Naive thymus-derived CD4-positive, alpha-beta T cell (primary cell): ENCODE measurements at regions not wholly inside any gene's neighbourhood (a gene's known extent, or its start where the extent isn't known, plus 50 kb on each side); places are given as distances from the start of the nearest gene placed in this dataset.

ENCODE experiments used
- ATAC-seq: fragments of 150-1000 bp; cut with Tn5 transposase; 2 replicates; pipeline ENCODE4 v1.10.0; 2021; ENCODE audit warnings: mild to moderate bottlenecking, moderate library complexity
- CTCF ChIA-PET: fragments of 350-600 bp; sonication (Branson Sonifier 250); formaldehyde crosslinking; loops from one replicate; lab custom pipeline; 2021; ENCODE audit warnings: antibody characterized with exemption; lab: Charles Lee
- POLR2A ChIA-PET: fragments of 350-600 bp; sonication (Branson Sonifier 250); formaldehyde crosslinking; loops from one replicate; lab custom pipeline; 2021; ENCODE audit warnings: antibody characterized with exemption, inconsistent platforms; lab: Charles Lee
- DNase-seq, 9 donors: peaks; one replicate each; pipeline versions ENCODE4 v3.0.0 to v3.0.0-alpha.2; 2020 to 2022; ENCODE audit warnings: mixed read lengths in 1 of 9
- H3K27ac ChIP-seq: one replicate; pipeline ENCODE4 v1.7.0; 2013; ENCODE audit warnings: mild to moderate bottlenecking, low read depth, low read length, moderate library complexity
- H3K27me3 ChIP-seq, 2 donors: one replicate each; pipeline ENCODE4 v1.7.0; 2013; ENCODE audit warnings: low read length in 2 of 2, mild to moderate bottlenecking in 2 of 2, moderate library complexity in 2 of 2; ENCODE audit not compliant: control insufficient read depth in 2 of 2, insufficient read depth in 2 of 2
- H3K36me3 ChIP-seq, 3 experiments: 1 replicate in 2 of 3; 2 replicates in 1 of 3; pipeline ENCODE4 v1.7.0; 2013; ENCODE audit warnings: low read length in 3 of 3, mild to moderate bottlenecking in 3 of 3, moderate library complexity in 1 of 3; ENCODE audit not compliant: insufficient read depth in 3 of 3, control insufficient read depth in 2 of 3
- H3K4me1 ChIP-seq, 2 donors: one replicate each; pipeline ENCODE4 v1.7.0; 2013; ENCODE audit warnings: low read length in 2 of 2, mild to moderate bottlenecking in 2 of 2, moderate library complexity in 1 of 2; ENCODE audit not compliant: control insufficient read depth in 2 of 2, insufficient read depth in 2 of 2
- H3K4me3 ChIP-seq: 2 replicates; pipeline ENCODE4 v1.7.0; 2013; ENCODE audit warnings: mild to moderate bottlenecking, low read length
- H3K9me3 ChIP-seq, 3 experiments: 1 replicate in 2 of 3; 2 replicates in 1 of 3; pipeline ENCODE4 v1.7.0; 2013; ENCODE audit warnings: low read length in 3 of 3; ENCODE audit not compliant: control insufficient read depth in 2 of 3
- H3K27ac Mint-ChIP-seq, 9 donors: one replicate each; pipeline ENCODE4 v1.8.0; 2020 to 2022; ENCODE audit warnings: mixed read lengths in 9 of 9, mild to moderate bottlenecking in 8 of 9, moderate library complexity in 5 of 9, inconsistent platforms in 2 of 9
- H3K27me3 Mint-ChIP-seq, 5 donors: one replicate each; pipeline ENCODE4 v1.8.0; 2021 to 2022; ENCODE audit warnings: mixed read lengths in 5 of 5, mild to moderate bottlenecking in 1 of 5
- H3K36me3 Mint-ChIP-seq, 5 donors: one replicate each; pipeline ENCODE4 v1.8.0; 2020 to 2022; ENCODE audit warnings: mixed read lengths in 5 of 5, mild to moderate bottlenecking in 3 of 5, inconsistent platforms in 1 of 5
- H3K4me1 Mint-ChIP-seq, 7 donors: one replicate each; pipeline ENCODE4 v1.8.0; 2020 to 2022; ENCODE audit warnings: mixed read lengths in 7 of 7, mild to moderate bottlenecking in 3 of 7, inconsistent platforms in 1 of 7
- H3K4me3 Mint-ChIP-seq, 10 donors: one replicate each; pipeline ENCODE4 v1.8.0; 2020 to 2022; ENCODE audit warnings: mild to moderate bottlenecking in 10 of 10, mixed read lengths in 10 of 10, moderate library complexity in 6 of 10, inconsistent platforms in 2 of 10
- H3K9me3 Mint-ChIP-seq, 11 donors: one replicate each; pipeline ENCODE4 v1.8.0; 2020 to 2022; ENCODE audit warnings: mixed read lengths in 11 of 11, mild to moderate bottlenecking in 4 of 11, inconsistent platforms in 1 of 11, moderate library complexity in 1 of 11
- intact Hi-C, 2 donors: fragments of 100-400 bp; cut with micrococcal nuclease; formaldehyde crosslinking; loops; one replicate each; pipeline ENCODE4 v1.15.1; 2023

DNA sequence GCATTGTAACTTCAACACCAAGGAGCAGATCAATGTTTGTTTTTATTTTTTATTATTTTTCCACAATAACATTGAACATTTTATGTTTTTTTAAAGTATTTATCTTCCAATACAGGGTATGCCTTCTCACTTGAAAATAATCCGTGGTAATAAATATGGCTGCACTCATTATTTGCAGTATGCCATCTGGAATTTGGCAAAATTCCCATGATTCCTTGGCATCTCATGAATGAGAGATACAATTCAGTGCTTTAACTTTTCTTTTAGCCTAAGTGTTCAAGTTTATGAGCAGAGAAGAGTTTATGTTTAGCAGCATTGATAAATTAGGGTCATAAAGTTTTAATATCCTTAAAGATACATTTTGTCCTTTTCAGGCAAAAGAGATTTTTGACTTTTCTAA is 1109.6 kb upstream of the ATXN8OS start:
- ATAC-seq (no peak), DNase-seq (no peak)
- Mint-ChIP-seq H3K4me1 (no peaks in the 10 kb centered on the region), H3K27me3 (no peaks in the 10 kb centered on the region), H3K36me3 (peaks cover 0 to 5% (median 0%) of the 10 kb centered on the region in 5 donors), H3K4me3 (no peak overlapping the region), H3K9me3 (peaks cover 6 to 35% (median 16%) of the 10 kb centered on the region in 11 donors), H3K27ac (no peak overlapping the region)
- intact Hi-C loops: no loop called here
- Histone ChIP-seq H3K27me3 (no peaks in the 10 kb centered on the region), H3K36me3 (no peaks in the 10 kb centered on the region), H3K27ac (no peak overlapping the region), H3K9me3 (peaks cover 0 to 4% (median 0%) of the 10 kb centered on the region in 3 experiments), H3K4me3 (no peak overlapping the region), H3K4me1 (no peaks in the 10 kb centered on the region)
- POLR2A ChIA-PET: no interaction called here
- CTCF ChIA-PET: no interaction called here

DNA sequence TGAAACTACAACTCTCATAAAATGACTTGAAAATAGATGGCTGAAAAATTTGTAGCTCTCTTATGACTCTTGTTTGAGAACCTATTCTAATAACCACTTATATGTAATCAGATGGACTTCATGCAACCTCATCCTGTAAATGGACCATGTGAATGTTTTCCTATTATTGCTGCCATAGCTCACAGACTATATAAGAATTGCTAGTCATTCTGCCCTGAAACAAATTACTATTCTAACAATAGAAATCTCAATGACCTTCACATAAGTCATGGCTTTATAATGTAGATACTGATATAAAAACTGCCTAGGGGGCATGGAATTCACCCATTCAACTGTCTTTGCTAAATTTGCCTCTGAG is 1111.0 kb upstream of the ATXN8OS start:
- Histone ChIP-seq H3K27ac (no peak overlapping the region), H3K9me3 (peaks cover 0 to 4% (median 0%) of the 10 kb centered on the region in 3 experiments), H3K4me1 (no peaks in the 10 kb centered on the region), H3K27me3 (no peaks in the 10 kb centered on the region), H3K4me3 (no peak overlapping the region), H3K36me3 (no peaks in the 10 kb centered on the region)
- ATAC-seq (no peak), DNase-seq (no peak)
- Mint-ChIP-seq H3K4me1 (no peaks in the 10 kb centered on the region), H3K4me3 (no peak overlapping the region), H3K27ac (no peak overlapping the region), H3K27me3 (no peaks in the 10 kb centered on the region), H3K36me3 (peaks cover 0 to 5% (median 0%) of the 10 kb centered on the region in 5 donors), H3K9me3 (peaks cover 4 to 23% (median 13%) of the 10 kb centered on the region in 11 donors)
- ChIA-PET POLR2A (no interaction called here), CTCF (no interaction called here)
- intact Hi-C loops: no loop called here

DNA sequence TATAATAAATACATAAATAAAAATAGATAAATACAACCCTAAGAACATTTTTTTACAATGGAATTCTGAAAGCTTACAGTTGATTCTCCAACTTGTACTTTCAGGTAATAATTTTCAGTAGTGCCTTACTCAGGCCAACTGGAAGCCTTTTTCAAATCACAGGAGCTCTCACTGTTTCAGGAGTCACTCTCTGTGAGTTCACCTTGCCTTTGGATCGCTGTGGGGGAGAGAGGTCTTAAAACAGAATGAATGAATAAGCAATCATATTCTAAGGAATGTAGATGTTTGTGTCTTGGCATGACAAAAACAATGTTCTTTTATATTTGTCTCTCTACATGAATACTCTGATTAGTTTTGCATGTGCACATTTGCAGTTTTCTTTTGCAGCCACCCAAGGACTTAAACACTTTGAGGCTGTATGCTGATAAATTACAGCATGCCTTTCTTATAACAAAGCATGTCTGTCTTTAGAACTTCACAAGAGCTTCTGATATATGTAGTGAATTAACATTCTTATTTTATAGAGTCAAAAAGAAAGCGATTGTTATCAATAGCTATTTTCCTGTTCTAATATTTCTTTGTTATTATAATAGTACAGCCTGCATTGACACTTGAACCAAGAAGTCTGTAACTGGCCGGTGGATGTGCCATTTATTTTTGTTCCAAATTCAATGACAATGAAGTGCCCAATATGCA is 1111.5 kb upstream of the ATXN8OS start:
- no peaks in the 10 kb centered on the region for H3K27me3 ChIP-seq
- no peaks in the 10 kb centered on the region for H3K4me1 ChIP-seq
- no peak overlapping the region for H3K27ac ChIP-seq
- intact Hi-C loops: no loop called here
- no peak overlapping the region for H3K4me3 ChIP-seq
- H3K4me1 Mint-ChIP-seq: no peaks in the 10 kb centered on the region
- H3K9me3 Mint-ChIP-seq: peaks cover 4 to 21% (median 12%) of the 10 kb centered on the region in 11 donors
- no peak overlapping the region for H3K4me3 Mint-ChIP-seq
- POLR2A ChIA-PET: no interaction called here
- H3K36me3 ChIP-seq: no peaks in the 10 kb centered on the region
- H3K9me3 ChIP-seq: peaks cover 0 to 4% (median 0%) of the 10 kb centered on the region in 3 experiments
- H3K27ac Mint-ChIP-seq: no peak overlapping the region
- peaks cover 0 to 5% (median 0%) of the 10 kb centered on the region in 5 donors for H3K36me3 Mint-ChIP-seq
- CTCF ChIA-PET: no interaction called here
- no peak for ATAC-seq
- no peaks in the 10 kb centered on the region for H3K27me3 Mint-ChIP-seq
- DNase-seq: no peak

DNA sequence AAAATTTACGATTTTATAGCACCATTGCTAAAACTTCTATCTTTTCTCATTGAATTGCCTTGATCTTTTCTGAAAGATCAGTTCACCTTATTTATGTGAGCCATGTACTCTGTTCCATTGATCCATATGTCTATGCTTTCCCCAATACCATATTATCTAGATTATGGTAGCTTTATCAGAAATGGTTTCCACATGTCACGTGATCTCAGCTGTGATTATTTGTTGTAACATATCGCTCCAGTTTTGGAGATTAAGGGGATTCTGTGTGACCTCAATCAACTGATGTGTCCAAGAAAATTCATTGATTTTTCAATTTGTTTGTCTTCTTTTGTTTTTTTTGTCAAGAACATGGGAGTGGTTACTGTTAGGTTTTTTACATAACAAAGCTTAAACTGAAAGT is 1114.5 kb upstream of the ATXN8OS start:
- Histone ChIP-seq H3K36me3 (no peaks in the 10 kb centered on the region), H3K4me3 (no peak overlapping the region), H3K27me3 (no peaks in the 10 kb centered on the region), H3K4me1 (no peaks in the 10 kb centered on the region), H3K9me3 (no peaks in the 10 kb centered on the region), H3K27ac (no peak overlapping the region)
- no peaks in the 10 kb centered on the region for H3K36me3 Mint-ChIP-seq
- no peaks in the 10 kb centered on the region for H3K27me3 Mint-ChIP-seq
- H3K4me1 Mint-ChIP-seq: no peaks in the 10 kb centered on the region
- no peak overlapping the region for H3K27ac Mint-ChIP-seq
- H3K9me3 Mint-ChIP-seq: peaks cover 0 to 11% (median 2%) of the 10 kb centered on the region in 11 donors
- H3K4me3 Mint-ChIP-seq: no peak overlapping the region
- POLR2A ChIA-PET: no interaction called here
- intact Hi-C loops: no loop called here
- ATAC-seq (no peak), DNase-seq (no peak)
- CTCF ChIA-PET: no interaction called here

DNA sequence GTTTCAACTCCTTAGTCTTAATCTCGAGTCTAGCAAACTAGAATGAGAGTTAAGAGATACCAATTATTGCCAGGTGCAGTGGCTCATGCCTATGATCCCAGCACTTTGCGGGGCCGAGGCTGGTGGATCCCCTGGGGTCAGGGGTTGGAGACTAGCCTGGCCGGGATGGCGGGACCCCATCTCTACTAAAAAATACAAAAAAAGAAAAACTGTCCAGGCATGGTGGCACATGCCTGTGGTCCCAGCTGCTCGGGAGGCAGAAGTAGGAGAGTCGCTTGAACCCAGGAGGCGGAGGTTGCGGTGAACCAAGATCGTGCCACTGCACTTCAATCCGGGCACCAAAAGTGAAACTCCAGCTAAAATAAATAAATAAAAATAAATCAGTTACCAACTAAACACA is 1119.5 kb upstream of the ATXN8OS start:
- Histone ChIP-seq H3K4me3 (no peak overlapping the region), H3K36me3 (no peaks in the 10 kb centered on the region), H3K27ac (no peak overlapping the region), H3K27me3 (no peaks in the 10 kb centered on the region), H3K4me1 (no peaks in the 10 kb centered on the region), H3K9me3 (no peaks in the 10 kb centered on the region)
- H3K9me3 Mint-ChIP-seq: peaks cover 0 to 21% (median 8%) of the 10 kb centered on the region in 11 donors
- no peaks in the 10 kb centered on the region for H3K36me3 Mint-ChIP-seq
- no peaks in the 10 kb centered on the region for H3K27me3 Mint-ChIP-seq
- no peaks in the 10 kb centered on the region for H3K4me1 Mint-ChIP-seq
- no peak overlapping the region for H3K4me3 Mint-ChIP-seq
- ChIA-PET CTCF (no interaction called here), POLR2A (no interaction called here)
- H3K27ac Mint-ChIP-seq: no peak overlapping the region
- DNase-seq (no peak), ATAC-seq (no peak)
- intact Hi-C loops: no loop called here

DNA sequence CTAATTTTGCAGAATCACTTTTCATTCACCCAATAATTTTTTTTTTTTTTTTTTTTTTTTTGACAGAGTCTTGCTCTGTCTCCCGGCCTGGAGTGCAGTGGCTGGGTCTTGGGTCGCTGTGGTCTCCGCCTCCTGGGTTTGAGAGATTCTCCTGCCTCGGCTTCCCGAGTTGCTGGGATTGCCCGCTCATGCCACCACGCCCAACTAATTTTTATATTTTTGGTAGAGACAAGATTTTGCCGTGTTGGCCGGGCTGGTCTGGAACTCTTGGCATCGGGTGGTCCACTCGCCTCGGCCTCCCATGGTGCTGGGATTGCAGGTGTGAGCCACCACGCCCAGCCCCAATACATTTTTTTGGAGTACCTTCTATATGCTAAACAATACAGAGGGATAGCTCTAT is 1120.0 kb upstream of the ATXN8OS start:
- Histone ChIP-seq H3K36me3 (no peaks in the 10 kb centered on the region), H3K27ac (no peak overlapping the region), H3K9me3 (no peaks in the 10 kb centered on the region), H3K4me1 (no peaks in the 10 kb centered on the region), H3K27me3 (no peaks in the 10 kb centered on the region), H3K4me3 (no peak overlapping the region)
- Mint-ChIP-seq H3K4me3 (no peak overlapping the region), H3K36me3 (no peaks in the 10 kb centered on the region), H3K4me1 (no peaks in the 10 kb centered on the region), H3K27ac (no peak overlapping the region), H3K27me3 (no peaks in the 10 kb centered on the region), H3K9me3 (peaks cover 0 to 21% (median 8%) of the 10 kb centered on the region in 11 donors)
- intact Hi-C loops: no loop called here
- ChIA-PET POLR2A (no interaction called here), CTCF (no interaction called here)
- ATAC-seq: no peak
- DNase-seq: no peak

DNA sequence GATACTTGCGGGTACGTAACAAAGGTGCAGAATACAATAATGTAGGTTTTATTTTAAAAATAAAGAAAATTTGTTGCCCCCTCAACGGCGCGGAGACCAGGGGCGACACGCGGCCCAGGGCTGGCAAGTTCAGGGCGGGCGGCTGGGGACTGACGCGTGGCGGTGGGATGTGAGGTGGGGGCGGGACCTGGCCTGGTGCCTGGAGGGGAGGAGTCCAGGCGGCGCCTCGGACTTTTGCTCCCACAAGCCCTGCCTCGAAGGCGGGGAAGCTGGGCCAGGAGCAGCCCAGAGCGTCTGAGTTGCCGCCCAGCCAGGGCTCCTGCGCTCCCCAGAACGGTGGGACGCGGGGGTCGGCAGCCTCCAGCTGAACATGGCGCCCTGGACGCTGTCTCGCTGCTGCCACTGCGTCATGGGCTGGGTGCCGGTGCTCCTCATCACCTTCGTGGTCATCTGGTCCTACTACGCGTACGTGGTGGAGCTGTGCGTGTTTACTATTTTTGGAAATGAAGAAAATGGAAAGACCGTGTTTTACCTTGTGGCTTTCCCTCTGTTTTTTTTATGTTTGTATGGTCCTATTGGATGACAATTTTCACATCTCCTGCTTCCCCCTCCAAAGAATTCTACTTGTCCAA is 1122.8 kb upstream of the ATXN8OS start:
- Histone ChIP-seq H3K27ac (no peak overlapping the region), H3K9me3 (no peaks in the 10 kb centered on the region), H3K4me3 (no peak overlapping the region), H3K27me3 (no peaks in the 10 kb centered on the region), H3K36me3 (no peaks in the 10 kb centered on the region), H3K4me1 (no peaks in the 10 kb centered on the region)
- DNase-seq (no peak), ATAC-seq (no peak)
- Mint-ChIP-seq H3K9me3 (peaks cover 0 to 18% (median 12%) of the 10 kb centered on the region in 11 donors), H3K4me1 (no peaks in the 10 kb centered on the region), H3K27ac (no peak overlapping the region), H3K36me3 (no peaks in the 10 kb centered on the region), H3K4me3 (no peak overlapping the region), H3K27me3 (no peaks in the 10 kb centered on the region)
- ChIA-PET POLR2A (no interaction called here), CTCF (no interaction called here)
- intact Hi-C loops: no loop called here
